Small intestine (tissue), 7 donors: ENCODE measurements at regions not wholly inside any gene's neighbourhood (a gene's known extent, or its start where the extent isn't known, plus 50 kb on each side); places are given as distances from the start of the nearest gene placed in this dataset.

Source experiments
- DNase-seq, 2 donors: peaks; one replicate each; pipeline versions ENCODE4 v3.0.0 to v3.0.0-alpha.2; 2013
- FAIRE-seq: peaks from 2 replicates; lab custom pipeline; 2012; peaks lifted over from hg19 to GRCh38; lab: Jason Lieb, UNC
- H3K27ac ChIP-seq, 3 donors: one replicate each; pipeline ENCODE4 v1.5.1; 2013; ENCODE audit warnings: low read length in 2 of 3, mild to moderate bottlenecking in 2 of 3, control low read depth in 1 of 3, inconsistent platforms in 1 of 3, low read depth in 1 of 3, moderate library complexity in 1 of 3
- H3K27me3 ChIP-seq, 3 donors: one replicate each; pipeline ENCODE4 v1.6.1; 2013; ENCODE audit warnings: low read length in 3 of 3, inconsistent platforms in 1 of 3; ENCODE audit not compliant: control insufficient read depth in 3 of 3, insufficient read depth in 3 of 3
- H3K36me3 ChIP-seq, 3 donors: one replicate each; pipeline ENCODE4 v1.6.1; 2013; ENCODE audit warnings: low read length in 3 of 3, inconsistent platforms in 1 of 3, low read depth in 1 of 3, mild to moderate bottlenecking in 1 of 3, moderate library complexity in 1 of 3; ENCODE audit not compliant: control insufficient read depth in 3 of 3, insufficient read depth in 2 of 3
- H3K4me1 ChIP-seq, 3 donors: one replicate each; pipeline ENCODE4 v1.6.1; 2013; ENCODE audit warnings: low read length in 2 of 3, inconsistent platforms in 1 of 3, low read depth in 1 of 3, mild to moderate bottlenecking in 1 of 3, moderate library complexity in 1 of 3; ENCODE audit not compliant: control insufficient read depth in 3 of 3, insufficient read depth in 2 of 3
- H3K4me3 ChIP-seq, 3 donors: one replicate each; pipeline ENCODE4 v1.5.1; 2013; ENCODE audit warnings: low read length in 3 of 3, control low read depth in 1 of 3, inconsistent platforms in 1 of 3, low read depth in 1 of 3, mild to moderate bottlenecking in 1 of 3, moderate library complexity in 1 of 3
- H3K9me3 ChIP-seq, 2 donors: one replicate each; pipeline ENCODE4 v1.6.1; 2013; ENCODE audit warnings: low read depth in 1 of 2, low read length in 1 of 2; ENCODE audit not compliant: control insufficient read depth in 2 of 2, insufficient read depth in 1 of 2
- WGBS, 3 donors: extraction: QIAGEN DNeasy Blood & Tissue Kit; methylation state at CpG; one replicate each; pipeline ENCODE4 v1.1.7; 2013; 5-methylcytosine and 5-hydroxymethylcytosine counted together
- donor health status: healthy with polysubstance abuse.
- donor health status: control.
- donor health status: control.
- donor health status: Bipolar disorder and iron deficiency.
- donor health status: healthy.

GRCh38 chr2:128624956-128625355, 306.3 kb upstream of the HS6ST1 start:
- no peaks in the 10 kb centered on the region for H3K4me1 ChIP-seq
- no peaks in the 10 kb centered on the region for H3K36me3 ChIP-seq
- FAIRE-seq, result no peak
- no peak overlapping the region for H3K27ac ChIP-seq
- H3K27me3 ChIP-seq, result peaks cover 0 to 2% (median 0%) of the 10 kb centered on the region in 3 donors
- DNase-seq, result no peak
- no peak overlapping the region for H3K4me3 ChIP-seq
- WGBS, 3 donors, result 72 to 92% (median 78%) methylated on average over 6 of the region's 6 CpGs
- no peaks in the 10 kb centered on the region for H3K9me3 ChIP-seq

- Histone ChIP-seq H3K4me3 (no peak overlapping the region), H3K36me3 (no peaks in the 10 kb centered on the region), H3K9me3 (no peaks in the 10 kb centered on the region), H3K27me3 (peaks cover 0 to 2% (median 0%) of the 10 kb centered on the region in 3 donors), H3K27ac (no peak overlapping the region), H3K4me1 (no peaks in the 10 kb centered on the region)
- 90 to 93% (median 91%) methylated on average over 8 of the region's 8 CpGs for WGBS, 3 donors
- no peak for DNase-seq
- no peak for FAIRE-seq
Measured at GRCh38 chr2:128625421-128625820, 306.8 kb upstream of the HS6ST1 start.

- FAIRE-seq (no peak), DNase-seq (no peak)
- Histone ChIP-seq H3K27me3 (peaks cover 0 to 2% (median 0%) of the 10 kb centered on the region in 3 donors), H3K36me3 (no peaks in the 10 kb centered on the region), H3K9me3 (no peaks in the 10 kb centered on the region), H3K4me1 (no peaks in the 10 kb centered on the region), H3K4me3 (no peak overlapping the region), H3K27ac (no peak overlapping the region)
- 69 to 86% (median 81%) methylated on average over 12 of the region's 12 CpGs for WGBS, 3 donors
Measured at GRCh38 chr2:128625963-128626759, 307.5 kb upstream of the HS6ST1 start.

GRCh38 chr2:128626760-128627511, 308.3 kb upstream of the HS6ST1 start:
- FAIRE-seq, result no peak
- DNase-seq, result peak in 1 of 2 donors; percentile 12
- WGBS, 3 donors, result 57 to 70% (median 58%) methylated on average over 20 of the region's 20 CpGs
- Histone ChIP-seq H3K4me3 (no peak overlapping the region), H3K9me3 (no peaks in the 10 kb centered on the region), H3K36me3 (no peaks in the 10 kb centered on the region), H3K27me3 (peaks cover 0 to 2% (median 0%) of the 10 kb centered on the region in 3 donors), H3K27ac (no peak overlapping the region), H3K4me1 (no peaks in the 10 kb centered on the region)

GRCh38 chr2:128628206-128628605, 309.5 kb upstream of the HS6ST1 start:
- WGBS, 3 donors, result 85 to 88% (median 87%) methylated on average over 7 of the region's 7 CpGs
- Histone ChIP-seq H3K27me3 (peaks cover 0 to 2% (median 0%) of the 10 kb centered on the region in 3 donors), H3K9me3 (no peaks in the 10 kb centered on the region), H3K27ac (no peak overlapping the region), H3K36me3 (no peaks in the 10 kb centered on the region), H3K4me3 (no peak overlapping the region), H3K4me1 (no peaks in the 10 kb centered on the region)
- no peak for DNase-seq
- no peak for FAIRE-seq

- no peaks in the 10 kb centered on the region for H3K9me3 ChIP-seq
- FAIRE-seq (no peak), DNase-seq (no peak)
- H3K4me3 ChIP-seq, result no peak overlapping the region
- WGBS, 3 donors, result 63 to 79% (median 67%) methylated on average over 6 of the region's 6 CpGs
- H3K36me3 ChIP-seq, result no peaks in the 10 kb centered on the region
- H3K27me3 ChIP-seq, result peaks cover 0 to 2% (median 0%) of the 10 kb centered on the region in 3 donors
- no peak overlapping the region for H3K27ac ChIP-seq
- H3K4me1 ChIP-seq, result no peaks in the 10 kb centered on the region
Measured at GRCh38 chr2:128628996-128629395, 310.3 kb upstream of the HS6ST1 start.

GRCh38 chr2:128630974-128631697, 312.5 kb upstream of the HS6ST1 start:
- H3K4me3 ChIP-seq, result no peak overlapping the region
- 65 to 83% (median 66%) methylated on average over 12 of the region's 12 CpGs for WGBS, 3 donors
- H3K9me3 ChIP-seq, result no peaks in the 10 kb centered on the region
- no peaks in the 10 kb centered on the region for H3K36me3 ChIP-seq
- peaks cover 0 to 2% (median 0%) of the 10 kb centered on the region in 3 donors for H3K27me3 ChIP-seq
- FAIRE-seq (no peak), DNase-seq (no peak)
- no peak overlapping the region for H3K27ac ChIP-seq
- no peaks in the 10 kb centered on the region for H3K4me1 ChIP-seq
